T-helper 17 cell (primary cell): ENCODE measurements at regions not wholly inside any gene's neighbourhood (a gene's known extent, or its start where the extent isn't known, plus 50 kb on each side); places are given as distances from the start of the nearest gene placed in this dataset.

Source experiments
- ATAC-seq: fragments of 150-1000 bp; cut with Tn5 transposase; 2 replicates; pipeline ENCODE4 v1.10.0; 2021; ENCODE audit warnings: mild to moderate bottlenecking, moderate library complexity
- DNase-seq, 3 donors: peaks; one replicate each; pipeline versions ENCODE4 v3.0.0 to v3.0.0-alpha.2; 2020 to 2021
- H3K9me3 ChIP-seq: one replicate; pipeline ENCODE4 v1.7.0; 2013; ENCODE audit warnings: low read length, mild to moderate bottlenecking; ENCODE audit not compliant: control insufficient read depth, poor library complexity, severe bottlenecking
- H3K27ac Mint-ChIP-seq: one replicate; pipeline ENCODE4 v1.8.0; 2022; ENCODE audit warnings: mild to moderate bottlenecking, moderate library complexity, mixed read lengths
- H3K27me3 Mint-ChIP-seq: one replicate; pipeline ENCODE4 v1.8.0; 2022; ENCODE audit warnings: mixed read lengths
- H3K36me3 Mint-ChIP-seq: one replicate; pipeline ENCODE4 v1.8.0; 2022; ENCODE audit warnings: low read depth, mixed read lengths
- H3K4me1 Mint-ChIP-seq: one replicate; pipeline ENCODE4 v1.8.0; 2022; ENCODE audit warnings: mild to moderate bottlenecking, mixed read lengths
- H3K4me3 Mint-ChIP-seq: one replicate; pipeline ENCODE4 v1.8.0; 2022; ENCODE audit warnings: mild to moderate bottlenecking, moderate library complexity, mixed read lengths

GRCh38 chr17:12252462-12252861 is 231.8 kb downstream of the MAP2K4 start:
- Mint-ChIP-seq H3K4me1 (no peaks in the 10 kb centered on the region), H3K4me3 (no peak overlapping the region), H3K27ac (no peak overlapping the region), H3K27me3 (peaks cover 46% of the 10 kb centered on the region), H3K36me3 (no peaks in the 10 kb centered on the region)
- DNase-seq: no peak
- no peak for ATAC-seq
- H3K9me3 ChIP-seq: no peaks in the 10 kb centered on the region

- Mint-ChIP-seq H3K4me3 (no peak overlapping the region), H3K27ac (no peak overlapping the region), H3K27me3 (peaks cover 40% of the 10 kb centered on the region), H3K4me1 (no peaks in the 10 kb centered on the region), H3K36me3 (no peaks in the 10 kb centered on the region)
- H3K9me3 ChIP-seq: no peaks in the 10 kb centered on the region
- no peak for ATAC-seq
- DNase-seq: no peak
Measured at GRCh38 chr17:12254460-12254859, 233.8 kb downstream of the MAP2K4 start.

GRCh38 chr17:12256380-12256995 is 235.8 kb downstream of the MAP2K4 start:
- peaks cover 29% of the 10 kb centered on the region for H3K27me3 Mint-ChIP-seq
- H3K36me3 Mint-ChIP-seq: no peaks in the 10 kb centered on the region
- H3K9me3 ChIP-seq: no peaks in the 10 kb centered on the region
- DNase-seq (no peak), ATAC-seq (no peak)
- H3K4me3 Mint-ChIP-seq: no peak overlapping the region
- no peaks in the 10 kb centered on the region for H3K4me1 Mint-ChIP-seq
- H3K27ac Mint-ChIP-seq: no peak overlapping the region

- H3K36me3 Mint-ChIP-seq: no peaks in the 10 kb centered on the region
- ATAC-seq: no peak
- no peak overlapping the region for H3K4me3 Mint-ChIP-seq
Measured at GRCh38 chr17:12257176-12257575, 236.5 kb downstream of the MAP2K4 start.

GRCh38 chr17:12261354-12261753 is 240.7 kb downstream of the MAP2K4 start:
- DNase-seq (no peak), ATAC-seq (no peak)
- H3K4me1 Mint-ChIP-seq: no peaks in the 10 kb centered on the region
- no peak overlapping the region for H3K27ac Mint-ChIP-seq
- no peaks in the 10 kb centered on the region for H3K36me3 Mint-ChIP-seq
- H3K27me3 Mint-ChIP-seq: peaks cover 8% of the 10 kb centered on the region
- H3K9me3 ChIP-seq: no peaks in the 10 kb centered on the region
- H3K4me3 Mint-ChIP-seq: no peak overlapping the region

More at GRCh38 chr17:12257176-12257575, 236.5 kb downstream of the MAP2K4 start:
- H3K9me3 ChIP-seq: no peaks in the 10 kb centered on the region
- no peaks in the 10 kb centered on the region for H3K4me1 Mint-ChIP-seq
- H3K27me3 Mint-ChIP-seq: peaks cover 22% of the 10 kb centered on the region
- no peak for DNase-seq
- H3K27ac Mint-ChIP-seq: no peak overlapping the region

- no peaks in the 10 kb centered on the region for H3K9me3 ChIP-seq
- DNase-seq: no peak
- Mint-ChIP-seq H3K4me1 (no peaks in the 10 kb centered on the region), H3K4me3 (no peak overlapping the region), H3K27me3 (no peaks in the 10 kb centered on the region), H3K27ac (no peak overlapping the region), H3K36me3 (no peaks in the 10 kb centered on the region)
- no peak for ATAC-seq
Measured at GRCh38 chr17:12269751-12270150, 249.1 kb downstream of the MAP2K4 start.

- ATAC-seq (no peak), DNase-seq (no peak)
- no peaks in the 10 kb centered on the region for H3K27me3 Mint-ChIP-seq
- H3K36me3 Mint-ChIP-seq: no peaks in the 10 kb centered on the region
- H3K27ac Mint-ChIP-seq: no peak overlapping the region
- H3K9me3 ChIP-seq: no peaks in the 10 kb centered on the region
- H3K4me1 Mint-ChIP-seq: no peaks in the 10 kb centered on the region
- H3K4me3 Mint-ChIP-seq: no peak overlapping the region
Measured at GRCh38 chr17:12277827-12278226, 257.1 kb downstream of the MAP2K4 start.

- H3K9me3 ChIP-seq: no peaks in the 10 kb centered on the region
- Mint-ChIP-seq H3K36me3 (no peaks in the 10 kb centered on the region), H3K27ac (no peak overlapping the region), H3K27me3 (peaks cover 6% of the 10 kb centered on the region), H3K4me3 (no peak overlapping the region), H3K4me1 (no peaks in the 10 kb centered on the region)
- no peak for ATAC-seq
- DNase-seq: no peak
Measured at GRCh38 chr17:12282056-12282455, 261.4 kb downstream of the MAP2K4 start.

GRCh38 chr17:12287953-12288352 is 267.3 kb downstream of the MAP2K4 start:
- Mint-ChIP-seq H3K4me1 (no peaks in the 10 kb centered on the region), H3K4me3 (no peak overlapping the region), H3K27ac (no peak overlapping the region), H3K27me3 (peaks cover 6% of the 10 kb centered on the region), H3K36me3 (no peaks in the 10 kb centered on the region)
- no peaks in the 10 kb centered on the region for H3K9me3 ChIP-seq
- ATAC-seq (no peak), DNase-seq (no peak)

GRCh38 chr17:12290207-12290606 is 269.5 kb downstream of the MAP2K4 start:
- H3K27me3 Mint-ChIP-seq: peaks cover 6% of the 10 kb centered on the region
- H3K9me3 ChIP-seq: no peaks in the 10 kb centered on the region
- no peak overlapping the region for H3K4me3 Mint-ChIP-seq
- no peaks in the 10 kb centered on the region for H3K4me1 Mint-ChIP-seq
- DNase-seq: no peak
- H3K36me3 Mint-ChIP-seq: no peaks in the 10 kb centered on the region
- no peak overlapping the region for H3K27ac Mint-ChIP-seq
- no peak for ATAC-seq

GRCh38 chr17:12296209-12296625 is 275.5 kb downstream of the MAP2K4 start:
- no peaks in the 10 kb centered on the region for H3K9me3 ChIP-seq
- Mint-ChIP-seq H3K4me3 (no peak overlapping the region), H3K27me3 (no peaks in the 10 kb centered on the region), H3K36me3 (no peaks in the 10 kb centered on the region), H3K27ac (no peak overlapping the region), H3K4me1 (no peaks in the 10 kb centered on the region)
- DNase-seq (no peak), ATAC-seq (no peak)

GRCh38 chr17:12301551-12301950 is 280.9 kb downstream of the MAP2K4 start:
- no peak overlapping the region for H3K27ac Mint-ChIP-seq
- no peaks in the 10 kb centered on the region for H3K36me3 Mint-ChIP-seq
- ATAC-seq: no peak
- H3K9me3 ChIP-seq: no peaks in the 10 kb centered on the region
- no peak overlapping the region for H3K4me3 Mint-ChIP-seq
- H3K27me3 Mint-ChIP-seq: no peaks in the 10 kb centered on the region
- no peak for DNase-seq
- H3K4me1 Mint-ChIP-seq: no peaks in the 10 kb centered on the region

GRCh38 chr17:12302711-12303110 is 282.0 kb downstream of the MAP2K4 start:
- H3K9me3 ChIP-seq: no peaks in the 10 kb centered on the region
- no peak for DNase-seq
- no peak overlapping the region for H3K27ac Mint-ChIP-seq
- no peak overlapping the region for H3K4me3 Mint-ChIP-seq
- ATAC-seq: no peak
- H3K27me3 Mint-ChIP-seq: no peaks in the 10 kb centered on the region
- no peaks in the 10 kb centered on the region for H3K36me3 Mint-ChIP-seq
- H3K4me1 Mint-ChIP-seq: no peaks in the 10 kb centered on the region

- ATAC-seq (no peak), DNase-seq (no peak)
- Mint-ChIP-seq H3K27ac (no peak overlapping the region), H3K27me3 (no peaks in the 10 kb centered on the region), H3K4me3 (no peak overlapping the region), H3K36me3 (no peaks in the 10 kb centered on the region), H3K4me1 (no peaks in the 10 kb centered on the region)
- no peaks in the 10 kb centered on the region for H3K9me3 ChIP-seq
Measured at GRCh38 chr17:12310811-12311210, 290.1 kb downstream of the MAP2K4 start.
